A673 (cell line): ENCODE measurements at regions not wholly inside any gene's neighbourhood (a gene's known extent, or its start where the extent isn't known, plus 50 kb on each side); places are given as distances from the start of the nearest gene placed in this dataset.

Experiments
- BruUV-seq: library from RNA; stranded (reverse); fragments of 400-500 nt; replicated peaks from 2 replicates; lab custom pipeline; 2021; lab: Mats Ljungman, UMichigan
- CTCF ChIA-PET: fragments of 300-600 bp; sonication (Branson Sonifier 250); formaldehyde crosslinking; loops from one replicate; lab custom pipeline; 2022; ENCODE audit warnings: antibody characterized with exemption; lab: Charles Lee
- POLR2A ChIA-PET: fragments of 300-600 bp; sonication (Branson Sonifier 250); formaldehyde crosslinking; loops from one replicate; lab custom pipeline; 2022; ENCODE audit warnings: antibody characterized with exemption; ENCODE audit not compliant: low non-redundant PET; lab: Charles Lee
- DNase-seq: peaks from one replicate; pipeline ENCODE4 v3.0.0-alpha.2; 2015; ENCODE audit warnings: low spot score
- H3K27ac ChIP-seq: fragments of 200-600 bp; sonication (generic); 2 replicates; pipeline ENCODE4 v1.5.1; 2016; ENCODE audit warnings: mixed run types, low read depth, mild to moderate bottlenecking, mixed read lengths, antibody characterized with exemption, low read length; ENCODE audit not compliant: poor library complexity, severe bottlenecking
- H3K27me3 ChIP-seq: fragments of 200-600 bp; sonication (generic); replicated peaks from 2 replicates; pipeline ENCODE4 v1.6.1; 2017; ENCODE audit warnings: mixed run types, low read depth, mild to moderate bottlenecking, mixed read lengths, antibody characterized with exemption, low read length; ENCODE audit not compliant: insufficient read depth, poor library complexity
- H3K36me3 ChIP-seq: fragments of 200-600 bp; sonication (generic); 2 replicates; pipeline ENCODE4 v1.6.1; 2016; ENCODE audit warnings: mixed run types, mild to moderate bottlenecking, mixed read lengths, antibody characterized with exemption, low read length; ENCODE audit not compliant: insufficient read depth, poor library complexity, severe bottlenecking
- H3K4me1 ChIP-seq: fragments of 200-600 bp; sonication (generic); 2 replicates; pipeline ENCODE4 v1.6.1; 2017; ENCODE audit warnings: mixed run types, mild to moderate bottlenecking, mixed read lengths, antibody characterized with exemption, low read length; ENCODE audit not compliant: insufficient read depth, poor library complexity, severe bottlenecking
- H3K4me3 ChIP-seq: fragments of 200-600 bp; sonication (generic); 2 replicates; pipeline ENCODE4 v1.5.1; 2016; ENCODE audit warnings: low read depth, mixed run types, mild to moderate bottlenecking, mixed read lengths, low read length; ENCODE audit not compliant: poor library complexity, severe bottlenecking
- H3K9me3 ChIP-seq: fragments of 200-600 bp; sonication (generic); 2 replicates; pipeline ENCODE4 v1.6.1; 2016; ENCODE audit warnings: mixed run types, low read depth, mild to moderate bottlenecking, mixed read lengths, antibody characterized with exemption, low read length; ENCODE audit not compliant: poor library complexity, severe bottlenecking
- EZH2 ChIP-seq: fragments of 200-600 bp; sonication (generic); IDR thresholded peaks from 2 replicates; pipeline ENCODE4 v1.6.1; 2017; ENCODE audit warnings: borderline replicate concordance, low read depth, mild to moderate bottlenecking, mixed read lengths, antibody characterized with exemption, low read length; ENCODE audit not compliant: poor library complexity, severe bottlenecking
- intact Hi-C: fragments of 100-400 bp; cut with micrococcal nuclease; formaldehyde crosslinking; loops from one replicate; pipeline ENCODE4 v1.10.0; 2022; ENCODE audit not compliant: unreplicated experiment
- TF ChIP-seq, protein P1 (sequence below): fragments of 300-800, 200-600 bp; sonication (generic); conservative IDR thresholded peaks from 2 replicates; pipeline ENCODE4 v1.5.1; 2017; ENCODE audit warnings: low read depth, mild to moderate bottlenecking, antibody characterized with exemption, low read length, moderate library complexity, mixed read lengths

DNA sequence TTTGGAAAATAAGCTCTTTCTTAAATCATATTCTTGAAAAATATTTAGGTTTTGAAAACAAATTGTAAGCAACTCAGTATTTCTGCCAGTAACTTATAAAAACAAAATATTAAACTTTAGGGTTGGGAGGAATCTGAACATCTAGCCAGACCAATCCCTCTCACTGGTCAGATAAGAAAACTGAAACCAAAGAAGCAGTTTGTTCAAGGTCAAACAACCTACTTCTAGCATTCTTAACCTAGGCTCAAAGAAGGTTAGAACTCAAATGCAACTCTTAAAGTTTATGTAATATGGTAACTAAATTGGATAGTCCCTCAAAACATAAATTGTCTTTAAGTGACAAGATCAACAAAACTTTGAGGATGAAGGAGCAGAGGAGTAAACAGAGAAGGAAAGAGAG lies 374.9 kb upstream of the TNC start:
- Histone ChIP-seq H3K9me3 (no peaks in the 10 kb centered on the region), H3K4me3 (no peak overlapping the region), H3K4me1 (peaks cover 16% of the 10 kb centered on the region), H3K27me3 (no peaks in the 10 kb centered on the region), H3K36me3 (no peaks in the 10 kb centered on the region), H3K27ac (no peak overlapping the region)
- BruUV-seq = no TSS peak
- ChIA-PET CTCF (no interaction called here), POLR2A (no interaction called here)
- no peak for DNase-seq
- intact Hi-C loops = no loop called here
- TF ChIP-seq, protein P1, sequence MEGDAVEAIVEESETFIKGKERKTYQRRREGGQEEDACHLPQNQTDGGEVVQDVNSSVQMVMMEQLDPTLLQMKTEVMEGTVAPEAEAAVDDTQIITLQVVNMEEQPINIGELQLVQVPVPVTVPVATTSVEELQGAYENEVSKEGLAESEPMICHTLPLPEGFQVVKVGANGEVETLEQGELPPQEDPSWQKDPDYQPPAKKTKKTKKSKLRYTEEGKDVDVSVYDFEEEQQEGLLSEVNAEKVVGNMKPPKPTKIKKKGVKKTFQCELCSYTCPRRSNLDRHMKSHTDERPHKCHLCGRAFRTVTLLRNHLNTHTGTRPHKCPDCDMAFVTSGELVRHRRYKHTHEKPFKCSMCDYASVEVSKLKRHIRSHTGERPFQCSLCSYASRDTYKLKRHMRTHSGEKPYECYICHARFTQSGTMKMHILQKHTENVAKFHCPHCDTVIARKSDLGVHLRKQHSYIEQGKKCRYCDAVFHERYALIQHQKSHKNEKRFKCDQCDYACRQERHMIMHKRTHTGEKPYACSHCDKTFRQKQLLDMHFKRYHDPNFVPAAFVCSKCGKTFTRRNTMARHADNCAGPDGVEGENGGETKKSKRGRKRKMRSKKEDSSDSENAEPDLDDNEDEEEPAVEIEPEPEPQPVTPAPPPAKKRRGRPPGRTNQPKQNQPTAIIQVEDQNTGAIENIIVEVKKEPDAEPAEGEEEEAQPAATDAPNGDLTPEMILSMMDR = no peak
- TF ChIP-seq EZH2 = no peak

DNA sequence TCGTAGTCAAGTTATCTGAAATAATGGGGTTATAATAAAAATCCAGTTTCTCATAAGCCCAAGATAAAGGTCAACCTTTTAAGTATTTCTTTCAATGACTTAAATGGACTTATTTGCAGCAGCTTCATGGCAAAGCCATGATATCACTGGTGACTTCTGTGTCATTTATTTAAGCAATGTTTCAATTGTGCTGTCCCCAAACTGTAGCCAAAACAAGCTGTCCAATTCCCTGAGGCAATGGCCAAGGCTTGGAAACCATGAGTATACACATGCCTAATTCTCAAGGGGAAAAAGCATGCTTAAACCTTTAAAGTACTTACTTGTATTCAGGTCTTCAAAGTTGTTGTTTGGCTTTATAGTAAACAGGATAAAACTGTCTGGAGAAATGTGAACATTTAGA lies 376.4 kb upstream of the TNC start:
- no peak overlapping the region for H3K27ac ChIP-seq
- CTCF ChIA-PET = no interaction called here
- no peaks in the 10 kb centered on the region for H3K9me3 ChIP-seq
- TF ChIP-seq, protein P1 = no peak
- TF ChIP-seq EZH2 = no peak
- BruUV-seq = no TSS peak
- H3K4me1 ChIP-seq = peaks cover 16% of the 10 kb centered on the region
- DNase-seq = no peak
- no peaks in the 10 kb centered on the region for H3K27me3 ChIP-seq
- no peak overlapping the region for H3K4me3 ChIP-seq
- no peaks in the 10 kb centered on the region for H3K36me3 ChIP-seq
- POLR2A ChIA-PET = no interaction called here
- intact Hi-C loops = no loop called here

DNA sequence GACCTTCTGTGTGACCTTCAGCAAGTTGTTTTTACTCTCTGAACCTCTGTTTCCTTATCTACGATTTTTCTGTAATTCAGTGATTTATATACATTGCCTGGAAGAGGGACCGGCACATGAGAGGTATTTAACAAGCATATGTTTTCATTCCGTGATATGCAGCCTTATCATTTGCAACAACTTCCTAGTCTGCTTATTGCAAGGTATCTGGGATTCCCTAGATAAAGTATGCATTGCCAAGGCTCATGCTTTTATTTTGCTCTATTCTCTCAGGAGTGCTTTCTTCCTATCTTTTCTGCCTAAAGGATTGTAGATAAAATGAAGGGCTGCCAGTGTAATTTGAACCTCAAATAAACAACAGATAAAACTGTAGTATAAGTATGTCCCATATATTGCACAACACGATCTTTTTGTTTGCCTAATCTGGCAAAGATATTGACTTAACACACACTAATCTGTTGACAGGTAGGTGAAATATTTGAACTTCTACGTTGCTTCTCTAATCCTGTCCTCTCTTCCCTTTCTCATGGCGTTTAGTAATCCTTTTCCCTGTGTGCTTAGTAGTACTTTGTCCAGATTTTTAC lies 377.2 kb upstream of the TNC start:
- Histone ChIP-seq H3K4me3 (no peak overlapping the region), H3K36me3 (no peaks in the 10 kb centered on the region), H3K9me3 (no peaks in the 10 kb centered on the region), H3K27me3 (no peaks in the 10 kb centered on the region), H3K27ac (no peak overlapping the region), H3K4me1 (peaks cover 16% of the 10 kb centered on the region)
- no TSS peak for BruUV-seq
- POLR2A ChIA-PET = no interaction called here
- no peak for TF ChIP-seq EZH2
- TF ChIP-seq, protein P1 = no peak
- no peak for DNase-seq
- CTCF ChIA-PET = no interaction called here
- intact Hi-C loops = no loop called here
